IPS DF 4.7 (cell line): ENCODE measurements at regions not wholly inside any gene's neighbourhood (a gene's known extent, or its start where the extent isn't known, plus 50 kb on each side); places are given as distances from the start of the nearest gene placed in this dataset.

Experiments used
- DNase-seq: peaks from one replicate; pipeline ENCODE4 v3.0.0-alpha.2; 2013; ENCODE audit warnings: low spot score; ENCODE audit errors: extremely low read depth

DNA sequence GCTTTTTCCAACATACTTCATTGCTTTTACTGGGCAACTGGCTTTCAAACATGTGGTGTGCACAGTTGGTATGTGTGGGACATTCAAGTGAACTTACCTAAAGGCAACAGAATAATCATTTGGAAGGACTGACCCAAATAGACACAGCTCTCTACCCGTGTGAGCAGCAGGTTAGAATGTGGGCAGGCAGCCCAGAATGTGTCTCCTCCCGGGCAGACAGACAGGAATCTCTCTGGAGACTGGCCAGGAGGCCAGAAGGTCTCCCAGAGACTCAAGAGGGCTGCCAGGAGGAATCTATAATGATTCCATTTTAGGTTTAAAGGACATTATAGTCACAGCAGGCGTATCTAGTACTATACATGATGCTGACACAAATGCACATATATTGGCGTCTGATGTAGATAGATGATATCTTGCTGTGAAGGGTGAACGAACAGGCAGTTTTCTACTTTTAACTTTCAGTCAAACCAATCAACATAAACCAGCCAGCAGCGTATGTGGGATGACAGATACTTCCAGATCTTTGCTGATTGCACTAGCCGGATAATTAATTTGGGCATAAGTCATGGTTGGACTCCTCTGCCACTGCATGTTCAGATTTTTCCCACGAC is 297.4 kb upstream of the ZNF608 start:
- no peak for DNase-seq

DNA sequence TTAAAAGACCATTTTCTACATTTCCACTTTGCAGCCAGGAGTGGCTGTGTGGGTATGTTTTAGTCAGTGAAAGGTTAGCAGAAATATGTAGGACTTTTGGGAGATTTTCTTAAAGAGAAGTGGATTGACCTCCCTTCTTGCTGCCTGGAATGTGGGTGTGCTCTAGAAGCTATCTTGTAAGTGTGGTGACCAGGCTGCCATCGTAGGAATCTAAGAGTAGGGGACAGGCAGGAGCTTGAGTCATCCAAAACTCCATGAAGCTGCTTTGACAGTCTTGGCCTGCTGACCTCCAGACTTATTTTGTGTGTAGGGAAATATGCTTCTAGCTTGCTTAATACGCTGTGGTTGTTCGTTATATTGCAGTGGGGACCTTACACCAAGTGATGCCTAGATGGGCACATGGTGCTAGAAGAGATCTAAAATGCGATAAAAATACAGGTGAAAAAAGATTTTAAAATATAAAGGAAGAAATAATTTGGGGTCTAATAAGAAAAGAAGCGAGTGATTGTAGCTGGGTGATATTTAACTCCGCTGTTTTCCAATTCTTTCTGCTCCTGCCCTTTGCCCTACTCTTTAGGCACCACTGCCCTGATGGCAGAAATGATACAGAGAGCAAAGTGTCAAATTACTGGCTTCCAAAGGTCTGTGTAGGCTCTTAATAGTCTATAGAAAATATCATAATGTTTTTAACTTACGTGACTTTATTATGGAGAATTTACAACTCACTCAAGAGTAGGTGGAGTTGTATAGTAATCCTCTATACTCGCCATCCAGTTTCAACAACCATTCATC is 298.2 kb upstream of the ZNF608 start:
- no peak for DNase-seq

DNA sequence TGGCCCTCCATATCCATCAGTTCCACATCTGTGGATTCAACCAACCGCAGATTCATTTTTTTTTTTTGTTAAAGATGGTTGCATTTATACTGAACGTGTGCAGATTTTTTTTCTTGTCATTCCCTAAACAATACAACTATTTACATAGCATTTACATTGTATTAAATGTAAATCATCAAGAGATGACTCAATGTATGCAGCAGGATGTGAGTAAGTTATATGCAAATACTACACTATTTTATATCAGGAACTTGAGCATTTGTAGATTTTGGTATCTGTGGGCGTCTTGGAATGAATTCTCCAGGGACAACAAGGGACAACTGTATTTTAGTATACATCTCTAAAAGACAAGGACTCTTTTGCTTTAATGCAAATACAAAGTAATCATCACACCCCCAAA is 299.2 kb upstream of the ZNF608 start:
- DNase-seq, result no peak

DNA sequence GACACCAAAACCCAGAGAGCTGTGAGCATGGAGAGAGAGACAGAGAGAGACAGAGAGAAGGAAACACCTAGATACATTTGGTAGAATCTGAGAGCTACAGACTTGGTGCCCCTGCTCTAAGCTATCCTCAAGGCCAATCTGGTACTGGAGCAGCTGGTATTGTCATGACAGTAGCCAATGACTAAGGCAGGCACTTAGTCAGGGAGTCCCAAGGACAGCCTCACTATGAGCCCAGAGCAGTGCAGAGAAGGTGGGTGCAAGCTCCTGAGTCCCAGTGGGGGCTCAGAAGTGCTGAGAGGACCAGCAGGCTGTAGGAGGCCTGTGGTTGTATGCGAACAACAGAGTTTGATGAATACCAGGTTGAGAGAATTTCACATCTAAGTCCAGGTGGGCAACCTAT is 300.4 kb upstream of the ZNF608 start:
- DNase-seq, result no peak

DNA sequence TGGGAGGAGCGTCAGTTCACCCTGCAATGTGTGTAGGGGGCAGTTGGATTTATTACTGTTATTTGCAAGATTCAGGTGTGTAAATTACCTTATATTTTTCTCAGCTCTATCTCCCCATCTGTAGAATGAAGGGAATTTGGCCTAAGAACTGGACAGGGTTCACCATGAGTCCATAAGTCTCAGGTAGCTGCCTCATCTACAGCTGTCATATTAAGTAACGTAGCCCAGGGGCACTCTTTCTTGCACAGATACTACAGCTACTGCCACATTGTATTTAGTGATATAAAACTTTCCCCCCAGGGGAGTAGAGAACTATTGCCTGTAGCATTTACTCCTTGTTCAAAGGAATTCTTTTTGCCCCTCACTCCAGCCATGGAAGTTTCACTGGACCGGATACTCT is 301.4 kb upstream of the ZNF608 start:
- DNase-seq, result no peak

DNA sequence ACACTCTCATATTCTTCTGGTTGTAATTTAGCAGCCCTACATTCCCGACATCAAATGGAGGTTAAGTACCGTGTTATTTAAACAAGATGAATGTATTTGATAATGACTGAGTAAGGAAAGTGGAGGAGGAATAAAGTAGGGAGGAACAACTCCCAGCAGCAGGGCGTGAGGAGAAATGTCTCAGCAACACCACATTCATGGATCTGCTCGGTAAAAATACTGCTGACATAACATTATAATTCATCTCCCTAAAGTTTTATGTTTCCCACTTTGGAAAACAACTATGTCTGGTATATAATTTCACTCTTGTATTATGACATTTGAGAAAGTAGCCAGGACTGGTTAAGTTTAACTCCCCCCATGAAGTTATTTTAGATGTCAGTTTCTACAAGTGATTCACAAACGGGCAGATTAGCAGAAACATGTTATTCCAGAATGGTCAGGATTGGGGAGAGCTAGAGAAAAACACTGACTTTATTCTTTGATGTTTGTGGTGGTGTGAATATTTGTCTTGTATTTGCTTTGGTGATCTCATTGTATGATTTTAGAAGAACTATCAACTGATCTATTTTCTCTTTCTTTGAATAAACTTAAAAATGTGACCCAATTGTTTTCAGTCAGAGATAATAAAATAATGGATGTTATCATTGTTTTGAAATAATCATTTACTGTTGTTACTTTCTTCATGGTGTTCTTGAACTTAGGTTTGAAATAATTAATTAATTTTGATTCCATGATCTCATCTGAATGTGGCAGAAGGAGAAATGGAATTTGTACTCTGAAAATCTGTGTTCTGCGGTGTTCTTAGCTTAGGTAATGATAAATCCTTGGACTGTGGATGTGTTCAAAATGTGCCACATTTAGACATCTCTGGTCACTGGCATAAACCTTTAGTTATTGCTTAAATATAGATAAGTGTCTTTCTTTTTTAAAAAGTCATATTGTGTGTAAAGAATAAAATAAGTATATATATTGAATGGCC is 303.6 kb upstream of the ZNF608 start:
- DNase-seq, result no peak

DNA sequence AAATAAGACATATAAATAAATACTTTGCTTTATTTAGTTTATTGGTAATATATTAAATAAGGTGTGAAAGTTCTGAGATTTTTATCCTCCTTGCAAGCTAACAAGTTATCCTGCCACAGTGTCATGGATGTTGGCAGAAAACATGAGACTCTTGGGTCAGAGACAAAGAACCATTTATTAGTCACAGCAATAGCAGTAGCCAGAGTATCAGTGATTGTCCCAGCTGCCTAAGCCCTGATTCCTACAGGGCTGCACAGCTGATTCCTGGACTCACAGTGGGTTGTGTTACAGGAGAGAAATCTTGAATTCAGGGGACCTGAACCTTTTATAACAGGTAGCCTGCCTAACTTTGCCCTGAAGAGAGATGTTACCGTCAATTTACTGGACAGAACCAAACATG is 304.5 kb upstream of the ZNF608 start:
- DNase-seq, result no peak

DNA sequence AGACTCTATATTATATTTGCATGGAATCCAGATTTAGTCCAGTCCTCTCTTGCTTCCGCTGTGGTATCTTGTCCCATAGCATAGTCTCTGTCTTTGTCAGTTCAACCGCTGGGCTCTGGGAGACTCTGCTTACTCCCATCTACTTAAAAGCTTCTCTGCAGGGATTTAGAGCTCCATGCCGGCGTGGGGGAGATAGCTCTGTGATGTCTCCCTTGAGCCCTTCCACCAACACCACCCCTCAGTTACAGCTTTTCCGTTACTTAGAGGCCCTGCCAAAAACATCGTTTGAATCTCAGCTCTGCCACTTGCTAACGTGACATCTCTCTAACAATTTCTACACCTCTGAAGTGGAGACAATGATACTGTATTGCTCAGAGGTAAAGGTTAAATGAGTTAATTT is 306.1 kb upstream of the ZNF608 start:
- DNase-seq, result no peak

DNA sequence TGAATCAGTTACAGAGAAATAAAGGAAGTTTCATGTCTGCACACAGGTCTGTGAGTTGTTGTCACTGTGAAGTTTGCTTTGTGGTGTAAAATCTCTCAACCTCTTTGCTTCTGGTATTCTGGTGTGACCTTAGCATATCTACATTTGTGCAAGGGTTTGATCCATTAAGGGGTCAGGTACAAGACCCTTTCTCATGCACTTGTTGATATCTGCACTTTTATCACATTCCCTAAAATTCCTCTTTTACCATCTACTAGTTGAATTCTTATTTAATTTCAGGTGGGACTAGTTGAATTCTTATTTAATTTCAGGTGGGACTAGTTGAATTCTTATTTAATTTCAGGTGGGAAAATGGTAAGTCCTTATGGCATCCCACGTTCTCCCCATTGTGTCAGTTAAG is 306.7 kb upstream of the ZNF608 start:
- DNase-seq, result no peak

DNA sequence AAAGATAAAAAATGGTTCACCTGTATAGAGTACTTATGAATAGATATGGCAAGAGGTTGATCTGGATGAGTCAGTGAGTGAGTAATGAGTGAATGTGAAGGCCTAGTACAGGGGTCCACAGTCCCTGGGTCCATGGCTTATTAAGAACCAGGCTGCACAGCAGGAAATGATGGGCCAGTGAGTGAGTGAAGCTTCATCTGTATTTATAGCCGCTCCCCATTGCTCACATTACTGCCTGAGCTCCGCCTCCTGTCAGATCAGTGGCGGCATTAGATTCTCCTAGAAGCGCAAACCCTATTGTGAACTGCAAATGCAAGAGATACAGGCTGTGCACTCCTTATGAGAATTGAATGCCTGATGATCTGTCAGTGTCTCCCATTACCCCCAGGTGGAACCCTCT is 307.7 kb upstream of the ZNF608 start:
- no peak for DNase-seq

DNA sequence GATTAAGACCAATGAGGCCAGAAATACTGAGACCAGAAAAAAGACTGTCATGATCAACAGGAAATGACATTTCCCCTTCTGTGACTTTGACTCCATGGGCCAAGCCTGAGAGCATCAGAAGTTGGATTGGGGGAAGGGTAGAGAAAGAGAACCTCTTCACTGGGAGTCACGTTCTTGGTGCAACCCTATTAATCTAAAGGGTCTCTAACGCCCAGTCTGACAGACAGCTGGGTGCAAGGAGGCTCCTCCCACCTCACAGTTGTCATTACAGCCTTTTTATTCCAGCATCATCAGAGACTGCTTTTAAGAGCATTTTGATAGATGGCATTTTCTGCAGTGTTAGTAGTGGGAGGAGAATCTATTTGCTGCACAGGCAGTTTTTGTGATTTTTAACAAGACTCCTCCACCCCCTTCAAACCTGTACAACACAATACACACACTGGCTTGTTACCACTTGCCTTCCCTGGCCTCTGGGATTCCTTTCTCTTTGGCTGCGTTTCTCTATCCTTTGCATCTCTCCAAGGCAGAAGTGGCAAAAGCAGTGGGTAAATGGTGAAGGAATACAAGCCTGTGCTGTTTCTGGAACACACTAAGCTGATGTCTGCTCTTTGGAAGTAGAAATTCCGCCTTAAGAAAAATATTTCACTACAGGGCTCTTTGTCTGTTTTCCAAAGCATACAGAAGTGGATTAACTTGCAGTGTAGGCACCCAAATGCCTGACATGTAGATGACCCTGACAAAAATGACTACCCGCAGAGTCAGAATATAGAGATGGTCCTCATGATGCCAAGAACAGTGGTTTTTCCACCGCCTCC is 310.4 kb upstream of the ZNF608 start:
- DNase-seq, result no peak

DNA sequence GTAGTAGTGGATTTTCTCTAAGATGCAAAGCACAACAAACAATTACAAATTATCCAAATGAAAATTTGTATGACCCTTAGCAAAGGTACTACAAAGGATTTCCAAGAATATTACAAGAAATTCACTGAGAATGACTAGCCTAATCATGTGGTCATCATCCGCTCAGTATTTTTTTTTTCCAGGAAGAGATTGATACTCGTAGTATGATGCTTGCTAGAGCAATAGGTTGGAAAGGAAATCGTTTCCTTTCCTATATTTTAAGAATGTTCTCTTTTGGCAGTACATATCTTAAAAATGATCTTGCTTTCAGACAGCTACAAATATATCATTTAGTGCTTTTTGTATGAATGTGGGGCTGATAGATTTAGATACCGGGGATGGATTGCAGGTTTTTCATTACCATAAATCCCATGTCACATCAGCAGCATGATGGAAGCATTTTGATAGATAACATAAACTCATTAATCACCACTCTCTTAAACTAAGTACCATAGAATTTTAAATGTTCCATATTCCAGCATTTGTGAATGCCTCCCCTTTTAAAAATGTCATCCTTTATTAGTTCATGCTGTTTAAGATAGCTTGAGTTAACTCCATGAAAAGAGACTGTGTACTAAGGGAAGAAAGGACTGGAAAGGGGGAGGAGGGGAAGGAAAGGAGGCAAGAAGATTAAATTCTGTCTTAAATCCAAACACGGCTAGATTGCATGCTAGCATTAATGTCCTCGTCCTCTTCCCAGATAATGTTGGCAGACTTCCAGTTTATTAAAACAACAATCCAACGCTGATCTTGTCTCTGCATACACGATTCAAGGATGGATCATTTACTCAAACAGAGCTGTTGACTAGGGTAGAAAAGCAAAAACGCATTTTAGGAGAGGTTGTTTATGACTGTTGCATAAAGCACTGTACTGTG is 311.7 kb upstream of the ZNF608 start:
- no peak for DNase-seq

DNA sequence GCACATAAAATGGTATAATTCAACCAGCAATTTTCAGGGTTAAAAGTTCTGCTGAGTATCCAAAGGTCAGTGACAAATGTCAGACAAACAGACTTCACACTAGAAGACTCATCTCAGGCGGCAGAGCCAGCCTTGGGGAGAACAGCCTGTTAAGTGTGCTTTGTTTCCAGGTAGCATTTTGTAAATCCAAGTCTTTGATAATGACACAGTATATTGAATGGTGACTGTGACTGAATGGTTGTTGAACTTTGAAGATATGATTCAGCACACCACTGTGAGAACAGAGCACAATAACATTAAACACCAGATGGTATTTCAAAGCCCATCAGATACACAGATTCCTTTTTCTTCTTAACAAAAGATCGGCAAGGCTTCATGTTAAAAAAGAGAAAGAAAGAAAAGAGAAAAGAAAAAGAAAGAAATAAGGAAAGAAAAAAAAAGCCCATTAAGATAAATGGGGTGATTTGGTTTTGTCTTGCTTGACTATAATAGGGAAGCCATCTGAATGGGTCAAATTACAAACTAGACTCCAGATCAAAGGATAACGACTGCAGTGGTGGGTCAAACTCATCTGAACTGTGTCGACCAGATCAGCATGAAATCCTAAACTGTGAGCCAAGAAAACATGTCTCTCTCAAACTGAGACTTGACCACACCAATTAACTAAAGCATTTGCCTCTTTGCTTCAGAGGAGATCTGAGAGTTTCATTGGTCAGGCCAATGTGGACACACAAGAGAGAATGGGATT is 313.0 kb upstream of the ZNF608 start:
- DNase-seq, result no peak

DNA sequence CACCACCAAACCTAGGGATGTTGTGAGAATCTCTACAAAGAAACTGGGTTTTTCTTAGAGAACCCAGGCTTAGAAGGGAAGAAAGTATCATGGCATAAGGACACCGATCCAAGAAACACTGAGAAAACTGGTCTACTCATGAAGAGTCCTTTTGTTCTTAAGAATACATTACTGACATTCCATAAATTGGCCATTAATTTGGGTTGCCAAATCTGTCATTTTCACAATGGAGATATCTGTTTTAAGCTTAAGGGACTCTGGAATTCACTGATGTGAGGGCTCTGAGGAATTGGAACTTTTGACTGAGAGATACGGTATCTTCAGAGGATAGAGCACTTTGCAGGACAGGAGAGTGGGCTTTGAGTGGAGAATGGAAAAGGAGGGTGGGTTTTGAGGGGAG is 315.3 kb upstream of the ZNF608 start:
- DNase-seq, result no peak

DNA sequence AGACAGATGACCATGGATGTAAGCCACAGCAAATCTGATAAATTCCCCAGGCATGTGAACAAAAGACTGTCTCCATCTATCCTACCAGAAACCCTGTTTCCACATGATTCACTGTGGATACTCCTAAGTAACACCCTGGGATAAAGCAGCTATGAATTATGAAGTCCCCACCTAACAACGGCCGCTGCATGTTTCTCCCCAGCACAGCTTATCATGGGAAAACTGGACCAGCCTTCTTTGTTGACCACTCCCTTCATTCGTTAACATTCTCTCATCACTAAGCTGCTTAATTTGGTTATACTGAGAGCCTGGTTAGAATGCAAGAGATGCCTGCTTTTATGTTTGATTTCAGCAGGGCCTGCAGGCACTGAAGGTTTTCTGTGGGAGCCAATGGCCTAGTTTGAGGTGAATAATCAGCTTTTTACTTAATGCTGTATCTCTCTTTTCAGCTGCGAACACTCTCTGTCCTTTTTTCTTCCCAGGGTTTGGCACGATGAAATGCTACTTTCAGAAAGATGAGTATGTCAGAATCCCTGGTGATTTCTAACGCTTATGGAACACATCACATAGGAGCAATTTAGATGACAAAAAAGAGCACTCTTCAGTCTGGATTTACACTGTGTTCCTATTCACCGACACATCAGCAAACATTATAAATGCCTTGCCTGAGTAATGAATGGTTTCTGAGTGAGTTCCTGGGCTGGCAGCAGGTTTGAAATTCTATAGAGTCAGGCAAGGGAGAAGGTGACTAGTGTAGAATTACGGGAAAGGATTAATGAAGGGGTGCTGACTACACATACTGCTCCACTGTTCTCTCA is 318.4 kb upstream of the ZNF608 start:
- DNase-seq, result no peak

DNA sequence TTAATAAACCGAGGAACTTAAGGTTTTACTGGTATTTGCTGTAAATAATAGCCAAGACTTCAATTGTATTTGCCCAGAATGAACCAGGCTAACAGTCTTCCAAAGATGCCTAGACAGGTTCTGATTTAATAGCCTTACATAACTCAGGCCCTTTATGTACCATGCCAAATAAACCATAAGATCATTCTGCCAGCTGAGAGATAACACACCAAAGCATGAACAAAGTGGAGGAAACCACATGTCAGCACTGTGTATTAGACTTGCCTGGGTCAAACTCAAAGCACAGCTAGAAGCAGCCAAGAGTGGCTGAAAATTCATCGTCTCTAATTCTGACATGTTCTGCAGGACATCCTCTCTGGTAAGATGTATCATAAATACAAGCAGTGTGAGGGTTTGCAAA is 319.3 kb upstream of the ZNF608 start:
- no peak for DNase-seq

DNA sequence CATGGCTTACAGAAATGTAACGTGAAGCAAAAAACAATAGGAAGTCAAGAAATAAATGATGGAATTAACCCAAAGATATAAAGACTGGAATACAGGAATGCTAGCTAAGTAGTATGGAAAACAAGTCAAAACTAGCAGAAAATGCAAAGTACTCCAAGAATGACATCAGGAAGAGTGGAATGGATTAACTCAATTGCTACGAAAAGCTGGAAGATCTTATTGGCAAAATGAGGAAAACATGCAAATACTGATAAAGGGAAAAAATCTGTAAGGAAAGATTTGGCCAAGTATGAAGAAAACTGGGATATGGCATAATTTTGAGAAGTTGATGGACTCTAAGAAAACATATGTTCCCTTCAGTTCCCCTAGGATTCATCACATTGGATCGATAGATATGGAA is 324.5 kb upstream of the ZNF608 start:
- no peak for DNase-seq

DNA sequence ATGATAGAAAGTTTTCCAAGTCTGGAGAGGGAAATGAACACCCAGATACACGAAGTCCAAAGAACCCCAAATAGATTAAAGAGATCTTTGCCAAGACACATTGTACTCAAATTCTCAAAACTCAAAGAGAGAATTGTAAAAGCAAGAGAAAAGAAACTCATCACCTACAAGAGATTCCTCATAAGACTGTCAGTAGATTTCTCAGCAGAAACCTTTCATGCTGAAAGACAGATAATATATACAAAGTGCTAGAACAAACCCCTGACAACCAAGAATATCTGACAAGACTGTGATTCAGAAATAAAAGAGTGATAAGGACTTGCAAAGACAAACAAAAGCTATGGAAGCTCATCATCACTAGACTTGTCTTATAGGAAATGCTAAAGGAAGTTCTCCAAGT is 326.7 kb upstream of the ZNF608 start:
- DNase-seq, result no peak

DNA sequence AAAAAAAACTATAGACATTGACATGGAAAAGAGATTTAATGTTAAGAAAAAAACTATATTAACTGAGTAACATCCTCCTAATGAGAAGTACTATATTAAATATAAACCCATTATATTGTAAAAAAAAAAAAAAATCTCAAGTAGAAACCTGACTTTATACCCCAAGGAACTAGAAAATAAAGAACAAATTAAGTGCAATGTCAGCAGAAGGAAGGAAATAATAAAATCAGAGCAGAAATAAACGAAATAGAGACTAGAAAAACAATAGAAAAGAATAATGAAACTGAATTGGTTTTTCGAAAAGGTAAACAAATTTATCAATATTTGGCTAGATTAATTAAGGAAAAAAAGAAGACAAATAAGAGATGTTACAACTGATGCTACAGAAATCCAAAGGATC is 329.1 kb upstream of the ZNF608 start:
- DNase-seq, result no peak
